Right cardiac atrium (tissue), 5 donors: ENCODE measurements at regions not wholly inside any gene's neighbourhood (a gene's known extent, or its start where the extent isn't known, plus 50 kb on each side); places are given as distances from the start of the nearest gene placed in this dataset.

ENCODE experiments used
- ATAC-seq, 2 donors: fragments of 200-7000 bp; cut with Tn5 transposase; one replicate each; pipeline versions ENCODE4 v1.8.0 to v1.9.1; 2020; ENCODE audit warnings: moderate library complexity in 2 of 2, mild to moderate bottlenecking in 1 of 2
- DNase-seq, 3 donors: peaks; one replicate each; pipeline ENCODE4 v3.0.0-alpha.2; 2020
- H3K27ac ChIP-seq: one replicate; pipeline ENCODE4 v1.5.1; 2013; ENCODE audit warnings: mild to moderate bottlenecking, low read length, control low read depth, moderate library complexity
- H3K27me3 ChIP-seq: one replicate; pipeline ENCODE4 v1.6.1; 2013; ENCODE audit not compliant: control insufficient read depth, insufficient read depth
- H3K4me1 ChIP-seq: one replicate; pipeline ENCODE4 v1.6.1; 2013; ENCODE audit warnings: low read length; ENCODE audit not compliant: control insufficient read depth, insufficient read depth
- H3K4me3 ChIP-seq: one replicate; pipeline ENCODE4 v1.5.1; 2013; ENCODE audit warnings: low read length, control low read depth
- H3K9me3 ChIP-seq: one replicate; pipeline ENCODE4 v1.6.1; 2013; ENCODE audit warnings: low read length; ENCODE audit not compliant: control insufficient read depth
- WGBS: extraction: QIAGEN DNeasy Blood & Tissue Kit; methylation state at CpG from one replicate; pipeline ENCODE4 v1.1.7; 2013; 5-methylcytosine and 5-hydroxymethylcytosine counted together
- intact Hi-C, 4 donors: fragments of 100-400 bp; cut with DNase I; formaldehyde crosslinking; loops; one replicate each; pipeline versions ENCODE4 v1.11.0 to v1.14.0; 2022 to 2023
- donor health status: healthy with polysubstance abuse.
- donor health status: DM: no; HTN: yes; CAD: no.
- donor health status: DM: no; HTN: no; CAD: no.
- donor health status: DM: no; HTN: yes; CAD: no; lungs with severe emphysema.
- donor health status: DM: yes; HTN: yes; CAD: no.

DNA sequence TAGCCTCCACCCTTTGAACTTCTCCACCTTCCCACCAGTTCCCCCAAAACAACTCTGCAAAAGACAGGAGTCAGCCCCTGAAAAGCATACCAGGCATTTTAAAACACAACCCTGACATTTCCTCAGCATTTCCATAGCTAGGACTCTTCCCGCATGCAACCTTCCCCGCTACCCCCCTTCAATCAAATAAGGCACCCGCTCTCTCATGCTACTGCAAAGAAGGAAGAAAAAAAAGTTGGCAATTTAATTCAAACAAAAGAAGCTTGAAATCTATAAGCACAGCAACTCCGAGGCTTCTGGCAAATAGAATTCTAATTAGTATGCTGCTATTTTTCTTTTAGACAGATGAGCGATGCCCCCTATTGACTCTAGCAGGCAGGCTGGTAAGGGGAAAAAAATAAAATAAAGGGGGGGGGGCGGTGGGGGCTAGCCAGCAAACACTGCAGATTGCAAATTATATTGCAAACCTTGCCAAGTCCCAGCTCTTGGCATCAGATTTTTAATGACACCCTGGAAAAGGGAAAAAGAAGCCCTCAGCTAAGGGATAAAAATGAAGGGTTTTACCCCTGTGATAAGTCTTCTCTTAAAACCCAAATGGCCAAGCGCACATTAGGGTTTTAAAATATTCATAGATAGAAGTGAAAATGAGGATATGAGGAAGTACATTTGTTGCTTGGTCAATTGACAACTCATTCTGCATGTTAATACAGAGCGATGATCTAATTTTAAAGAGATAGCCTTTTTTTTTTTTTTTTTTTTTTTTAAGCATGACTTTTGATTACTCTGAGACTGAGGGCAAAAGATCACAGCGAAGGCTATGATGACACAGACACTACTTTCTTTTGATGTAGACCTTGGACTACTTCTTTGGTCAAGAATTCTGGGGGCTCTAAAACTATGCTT lies 255.2 kb downstream of the NR2F2 start:
- Histone ChIP-seq H3K27me3 (no peaks in the 10 kb centered on the region), H3K4me1 (no peaks in the 10 kb centered on the region), H3K27ac (no peak overlapping the region), H3K9me3 (no peaks in the 10 kb centered on the region), H3K4me3 (no peak overlapping the region)
- ATAC-seq: no peak
- WGBS: 42% methylated on average over 9 of the region's 9 CpGs
- no peak for DNase-seq
- intact Hi-C loops: loop anchor here in 2 of 4 donors (10.0 kb wide), 1 partner anchor 231 kb away; no protein-coding TSS in a partner anchor

DNA sequence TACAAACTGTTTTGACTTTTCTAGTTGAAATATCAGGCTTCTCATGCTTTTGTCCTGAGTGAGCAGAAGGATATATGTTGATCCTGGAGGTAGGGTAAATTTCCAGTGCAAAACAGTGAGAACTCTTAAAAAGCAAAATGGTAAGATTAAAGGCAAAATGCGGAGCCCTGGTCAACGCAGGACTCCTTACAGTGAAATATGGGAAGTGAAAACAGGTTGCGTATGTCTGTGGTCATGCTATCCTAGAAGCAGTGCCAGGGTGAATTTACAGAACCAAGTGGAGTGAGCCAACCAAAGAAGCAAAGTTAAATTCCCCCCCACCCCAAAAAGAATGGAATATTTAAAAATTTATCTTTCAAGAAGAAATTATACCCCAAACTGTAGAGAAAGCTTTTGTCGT lies 256.4 kb downstream of the NR2F2 start:
- Histone ChIP-seq H3K27ac (no peak overlapping the region), H3K9me3 (no peaks in the 10 kb centered on the region), H3K4me1 (no peaks in the 10 kb centered on the region), H3K4me3 (no peak overlapping the region), H3K27me3 (no peaks in the 10 kb centered on the region)
- ATAC-seq (no peak), DNase-seq (no peak)
- 78% methylated on average over 4 of the region's 4 CpGs for WGBS
- intact Hi-C loops: loop anchor here in 2 of 4 donors (10.0 kb wide), 1 partner anchor 232 kb away; no protein-coding TSS in a partner anchor

DNA sequence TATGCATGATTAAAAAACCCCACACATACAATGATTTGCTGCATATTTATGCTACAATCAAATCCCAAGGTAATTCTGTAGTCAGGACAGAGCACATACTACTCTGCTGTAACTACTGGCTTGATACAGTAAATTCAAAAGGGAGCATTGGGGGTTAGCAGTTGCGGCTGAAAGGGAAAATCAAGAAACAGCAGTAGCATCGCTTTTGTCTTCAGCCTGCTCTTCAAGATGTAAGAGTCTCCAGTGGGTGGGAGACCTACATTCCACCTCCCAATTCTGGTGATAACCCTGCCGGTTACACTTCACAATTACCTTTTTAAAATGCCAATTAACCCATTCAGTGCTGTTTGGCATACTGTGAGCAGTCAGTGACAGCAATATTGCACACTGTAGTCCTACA lies 259.4 kb downstream of the NR2F2 start:
- intact Hi-C loops: loop anchor here in 2 of 4 donors (10.0 kb wide), 1 partner anchor 235 kb away; no protein-coding TSS in a partner anchor
- Histone ChIP-seq H3K9me3 (no peaks in the 10 kb centered on the region), H3K27ac (no peak overlapping the region), H3K27me3 (no peaks in the 10 kb centered on the region), H3K4me1 (no peaks in the 10 kb centered on the region), H3K4me3 (no peak overlapping the region)
- DNase-seq (no peak), ATAC-seq (no peak)
- 54% methylated on average over 3 of the region's 3 CpGs for WGBS

DNA sequence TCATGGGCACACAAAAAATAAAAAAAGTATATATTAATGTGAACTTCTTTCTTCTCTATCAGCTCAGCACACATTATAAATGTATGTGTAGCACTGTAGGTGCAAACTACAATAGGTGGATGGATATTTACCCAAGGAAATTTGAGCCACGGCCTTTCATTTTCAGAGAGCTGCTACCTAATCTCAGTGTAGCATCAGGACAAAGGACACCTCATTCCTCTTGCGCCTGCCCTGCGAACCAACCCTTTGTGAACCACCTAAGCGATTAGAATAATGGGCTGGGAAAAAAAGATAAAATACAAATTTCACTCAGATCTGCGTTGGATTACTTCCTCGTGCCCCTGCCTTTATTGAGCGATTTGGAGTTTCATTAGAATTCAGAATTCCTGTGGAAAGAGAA lies 263.2 kb downstream of the NR2F2 start:
- no peak overlapping the region for H3K27ac ChIP-seq
- H3K9me3 ChIP-seq: no peaks in the 10 kb centered on the region
- H3K4me3 ChIP-seq: no peak overlapping the region
- no peaks in the 10 kb centered on the region for H3K4me1 ChIP-seq
- H3K27me3 ChIP-seq: no peaks in the 10 kb centered on the region
- ATAC-seq: no peak
- no peak for DNase-seq
- 66% methylated on average over 7 of the region's 7 CpGs for WGBS
- intact Hi-C loops: no loop called here

DNA sequence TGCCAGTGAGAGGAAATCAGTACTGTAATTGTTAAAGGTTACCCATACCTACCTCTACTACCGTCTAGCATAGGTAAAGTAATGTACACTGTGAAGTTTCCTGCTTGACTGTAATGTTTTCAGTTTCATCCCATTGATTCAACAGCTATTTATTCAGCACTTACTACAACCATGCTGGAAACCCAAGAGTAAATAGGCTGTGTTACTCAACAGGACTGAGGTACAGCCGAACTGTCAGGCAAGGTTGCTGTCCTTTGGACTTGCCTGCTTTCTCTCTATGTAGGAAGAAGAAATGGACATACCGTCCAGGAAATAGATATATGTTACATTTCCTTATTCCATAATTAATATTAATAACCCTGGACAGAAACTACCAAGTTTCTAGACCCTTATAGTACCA lies 265.5 kb downstream of the NR2F2 start:
- ATAC-seq: no peak
- Histone ChIP-seq H3K4me1 (no peaks in the 10 kb centered on the region), H3K4me3 (no peak overlapping the region), H3K9me3 (no peaks in the 10 kb centered on the region), H3K27ac (no peak overlapping the region), H3K27me3 (no peaks in the 10 kb centered on the region)
- no peak for DNase-seq
- WGBS: 83% methylated on average over 3 of the region's 3 CpGs
- intact Hi-C loops: no loop called here

DNA sequence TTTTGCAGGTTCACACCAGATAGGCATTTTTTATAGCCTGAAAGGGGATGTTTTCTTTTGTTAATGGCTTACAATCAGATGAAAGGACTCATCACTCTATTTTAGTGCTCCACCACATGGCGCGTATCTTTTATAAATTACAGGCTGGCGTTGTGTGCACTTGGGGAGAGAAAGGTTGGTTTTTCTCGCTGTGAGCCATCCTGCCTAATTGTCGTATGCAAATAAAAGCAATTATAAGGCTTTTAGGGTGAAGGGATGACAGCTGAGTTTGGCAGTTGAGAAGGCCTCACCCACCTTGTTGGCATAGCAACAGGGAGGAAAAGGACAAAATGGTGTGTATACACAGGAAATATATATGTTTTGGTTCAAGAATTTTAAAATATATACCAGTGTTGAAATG lies 268.0 kb downstream of the NR2F2 start:
- Histone ChIP-seq H3K27me3 (no peaks in the 10 kb centered on the region), H3K27ac (no peak overlapping the region), H3K4me3 (no peak overlapping the region), H3K9me3 (no peaks in the 10 kb centered on the region), H3K4me1 (no peaks in the 10 kb centered on the region)
- DNase-seq: no peak
- ATAC-seq: no peak
- intact Hi-C loops: no loop called here
- WGBS: 85% methylated on average over 5 of the region's 5 CpGs

DNA sequence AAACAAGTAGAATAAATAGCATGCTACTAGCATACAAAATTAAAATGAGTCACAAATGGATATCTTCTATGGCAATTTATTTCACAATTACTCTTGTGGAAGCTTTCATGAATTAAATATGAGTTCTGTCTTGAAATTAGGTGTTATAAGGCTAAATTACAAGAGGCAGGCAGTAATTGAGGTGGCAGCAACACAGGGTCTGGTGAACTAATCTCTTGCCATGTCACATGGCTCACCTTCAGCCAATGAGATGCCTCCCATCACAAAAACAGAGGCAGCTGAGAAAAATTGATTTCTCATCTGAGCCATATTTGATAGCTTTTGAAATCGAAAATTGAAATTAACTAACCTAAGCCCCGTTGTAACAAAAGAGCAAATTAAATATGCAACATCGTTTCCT lies 268.8 kb downstream of the NR2F2 start:
- Histone ChIP-seq H3K4me3 (no peak overlapping the region), H3K4me1 (no peaks in the 10 kb centered on the region), H3K27ac (no peak overlapping the region), H3K9me3 (no peaks in the 10 kb centered on the region), H3K27me3 (no peaks in the 10 kb centered on the region)
- DNase-seq: no peak
- intact Hi-C loops: no loop called here
- WGBS: 89% methylated on average over 3 of the region's 3 CpGs
- no peak for ATAC-seq

DNA sequence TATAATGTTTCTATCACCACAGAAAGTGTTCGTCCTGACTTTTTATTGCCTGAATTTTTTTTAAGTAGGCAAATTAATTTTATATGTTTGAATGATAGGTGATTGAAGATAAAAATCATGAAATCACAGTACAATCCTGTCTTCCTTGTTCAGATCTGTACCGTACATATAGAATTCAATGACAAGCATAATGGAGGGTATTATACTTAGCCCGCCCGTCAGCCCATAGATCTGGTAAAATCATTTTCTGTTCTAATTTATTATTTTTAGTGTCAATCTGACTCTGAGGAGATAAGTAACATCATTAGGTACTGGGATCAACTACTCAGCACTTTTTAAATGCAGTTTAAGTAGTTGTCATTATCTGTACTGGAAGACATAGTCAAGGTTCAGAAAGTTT lies 269.9 kb downstream of the NR2F2 start:
- no peak for DNase-seq
- H3K4me1 ChIP-seq: no peaks in the 10 kb centered on the region
- H3K27me3 ChIP-seq: no peaks in the 10 kb centered on the region
- intact Hi-C loops: no loop called here
- no peak overlapping the region for H3K4me3 ChIP-seq
- no peak overlapping the region for H3K27ac ChIP-seq
- 94% methylated on average over 4 of the region's 4 CpGs for WGBS
- H3K9me3 ChIP-seq: no peaks in the 10 kb centered on the region
- no peak for ATAC-seq

DNA sequence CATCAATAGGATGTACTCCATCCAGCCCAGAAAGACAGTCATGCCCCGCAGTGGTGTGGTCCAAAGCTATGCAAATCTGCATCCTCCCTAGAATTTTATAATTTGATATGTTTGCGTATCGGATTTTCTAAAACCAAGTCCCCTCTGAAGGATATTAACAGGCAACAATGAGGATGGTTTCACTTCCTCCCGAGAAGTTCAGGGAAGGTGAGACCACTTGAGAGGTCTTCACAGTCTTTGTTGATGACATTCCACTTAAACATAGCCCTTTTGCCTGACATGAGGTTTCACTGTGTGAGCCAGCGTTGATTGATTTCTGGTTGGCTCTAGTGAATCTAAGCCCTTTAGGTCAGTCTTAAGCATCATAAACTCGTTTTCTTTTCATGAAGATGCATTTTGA lies 276.1 kb downstream of the NR2F2 start:
- H3K27me3 ChIP-seq: no peaks in the 10 kb centered on the region
- no peaks in the 10 kb centered on the region for H3K9me3 ChIP-seq
- no peak overlapping the region for H3K27ac ChIP-seq
- DNase-seq (no peak), ATAC-seq (no peak)
- WGBS: 77% methylated on average over 6 of the region's 6 CpGs
- H3K4me3 ChIP-seq: no peak overlapping the region
- intact Hi-C loops: no loop called here
- no peaks in the 10 kb centered on the region for H3K4me1 ChIP-seq

DNA sequence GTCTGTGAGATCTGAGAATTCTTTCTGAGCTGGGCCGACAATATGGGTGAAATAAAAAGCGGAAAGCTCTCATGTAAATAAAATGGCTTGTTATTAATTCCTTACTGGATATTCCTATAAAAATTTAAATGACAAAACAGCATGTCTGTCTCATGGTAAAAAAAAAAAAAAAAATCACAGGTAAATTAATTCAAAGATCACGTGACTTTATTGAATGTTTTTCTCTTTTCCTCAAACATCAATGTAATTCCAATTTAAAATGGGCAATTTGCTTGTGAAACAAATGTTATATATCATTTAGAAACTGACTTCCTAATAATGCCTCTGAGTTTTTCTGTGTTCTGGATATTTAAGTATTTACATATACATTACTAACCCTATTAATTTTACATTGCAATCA lies 280.3 kb downstream of the NR2F2 start:
- WGBS: 87% methylated on average over 3 of the region's 3 CpGs
- Histone ChIP-seq H3K27me3 (no peaks in the 10 kb centered on the region), H3K4me3 (no peak overlapping the region), H3K27ac (no peak overlapping the region), H3K4me1 (no peaks in the 10 kb centered on the region), H3K9me3 (no peaks in the 10 kb centered on the region)
- DNase-seq (no peak), ATAC-seq (no peak)
- intact Hi-C loops: no loop called here

DNA sequence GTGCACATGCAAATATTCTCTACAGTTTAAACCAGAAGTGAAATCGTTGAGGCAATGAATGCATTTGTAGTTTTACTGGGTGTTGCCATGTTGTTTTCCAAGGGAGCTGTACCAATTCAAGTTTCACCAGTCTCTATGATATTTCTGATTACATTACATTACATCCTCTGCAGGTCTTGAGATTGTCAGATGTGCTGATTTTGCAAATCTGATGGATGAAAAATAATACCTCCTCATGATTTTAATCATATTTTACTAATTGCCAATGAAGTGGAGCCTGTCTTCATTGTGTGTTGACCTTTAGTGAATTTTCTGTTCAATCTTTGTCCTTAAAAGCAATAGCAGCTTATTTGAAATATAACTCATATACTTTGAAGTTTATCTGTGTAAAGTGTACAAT lies 282.4 kb downstream of the NR2F2 start:
- DNase-seq: no peak
- Histone ChIP-seq H3K9me3 (no peaks in the 10 kb centered on the region), H3K27ac (no peak overlapping the region), H3K4me1 (no peaks in the 10 kb centered on the region), H3K27me3 (no peaks in the 10 kb centered on the region), H3K4me3 (no peak overlapping the region)
- intact Hi-C loops: no loop called here
- WGBS: 72% methylated on average over 1 of the region's 1 CpG
- ATAC-seq: no peak
